OCI-LY3 (cell line): ENCODE measurements at regions not wholly inside any gene's neighbourhood (a gene's known extent, or its start where the extent isn't known, plus 50 kb on each side); places are given as distances from the start of the nearest gene placed in this dataset.

Experiments
- CTCF ChIP-seq: fragments of 200-600, 300-600 bp; sonication (generic); IDR thresholded peaks from 2 replicates; pipeline ENCODE4 v1.5.1; 2014; ENCODE audit warnings: antibody characterized with exemption, low read length, low read depth
- EZH2phosphoT487 ChIP-seq: fragments of 200-600 bp; shearing (Covaris generic); IDR thresholded peaks from 2 replicates; pipeline ENCODE4 v1.6.1; 2018; ENCODE audit warnings: antibody characterized with exemption, mixed run types, low read depth

- TF ChIP-seq CTCF (no peak), EZH2phosphoT487 (no peak)
These were observed 824.9 kb downstream of the TNS3 start for GRCh38 chr7:46756996-46757395.
